ENCODE measurements at regions not wholly inside any gene's neighbourhood (a gene's known extent, or its start where the extent isn't known, plus 50 kb on each side); places are given as distances from the start of the nearest gene placed in this dataset.
"Not testable (repeated sequence)": the region's sequence is repeated elsewhere in the genome, so short reads cannot be mapped to it uniquely, and the experiment has no call there.

DNA sequence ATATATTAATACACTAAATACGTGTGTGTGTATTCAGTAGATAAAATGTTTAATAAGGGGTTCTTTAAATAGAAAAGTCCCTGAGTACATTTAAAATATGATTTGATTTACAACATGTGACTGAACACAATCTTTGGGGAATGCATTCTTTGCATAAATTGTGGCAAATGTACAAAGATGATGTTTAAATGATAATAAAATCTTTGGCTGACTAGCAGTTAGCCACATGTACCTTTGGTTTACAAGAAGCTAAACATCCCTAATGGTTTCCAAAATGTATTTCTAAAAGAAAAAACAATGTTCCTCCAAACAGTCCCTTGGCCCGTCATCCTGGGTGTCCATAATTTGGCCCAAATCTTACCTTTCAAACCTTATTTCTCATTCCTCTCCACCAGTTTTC lies 106.4 kb upstream of the MARK1 start:
- H3K4me3 ChIP-seq (ENCODE audit: low read length in 2 of 2) = no peak overlapping the region
- no peaks in the 10 kb centered on the region for H3K36me3 ChIP-seq (ENCODE audit: control insufficient read depth in 2 of 2, insufficient read depth in 2 of 2, low read length in 2 of 2)
- H3K4me1 ChIP-seq (ENCODE audit: control insufficient read depth in 2 of 2, insufficient read depth in 2 of 2, low read length in 2 of 2) = no peaks in the 10 kb centered on the region
- no peaks in the 10 kb centered on the region for H3K9me3 ChIP-seq (ENCODE audit: control insufficient read depth in 2 of 2, low read length in 2 of 2)
- H3K27me3 ChIP-seq (ENCODE audit: control insufficient read depth in 2 of 2, insufficient read depth in 2 of 2, low read length in 2 of 2) = no peaks in the 10 kb centered on the region
- no peak overlapping the region for H3K27ac ChIP-seq (ENCODE audit: low read depth in 2 of 2, low read length in 2 of 2)
- H3K9ac ChIP-seq (ENCODE audit: low read depth in 1 of 2, low read length in 2 of 2) = no peak overlapping the region

GRCh38 chr1:220420726-220421125 lies 107.2 kb upstream of the MARK1 start:
- Histone ChIP-seq H3K4me3 (ENCODE audit: low read length in 2 of 2) (no peak overlapping the region), H3K27ac (ENCODE audit: low read depth in 2 of 2, low read length in 2 of 2) (no peak overlapping the region), H3K36me3 (ENCODE audit: control insufficient read depth in 2 of 2, insufficient read depth in 2 of 2, low read length in 2 of 2) (no peaks in the 10 kb centered on the region), H3K4me1 (ENCODE audit: control insufficient read depth in 2 of 2, insufficient read depth in 2 of 2, low read length in 2 of 2) (no peaks in the 10 kb centered on the region), H3K27me3 (ENCODE audit: control insufficient read depth in 2 of 2, insufficient read depth in 2 of 2, low read length in 2 of 2) (no peaks in the 10 kb centered on the region), H3K9ac (ENCODE audit: low read depth in 1 of 2, low read length in 2 of 2) (no peak overlapping the region), H3K9me3 (ENCODE audit: control insufficient read depth in 2 of 2, low read length in 2 of 2) (no peaks in the 10 kb centered on the region)

- not testable (repeated sequence) for H3K9ac ChIP-seq (ENCODE audit: low read depth in 1 of 2, low read length in 2 of 2); H3K4me1 ChIP-seq (ENCODE audit: control insufficient read depth in 2 of 2, insufficient read depth in 2 of 2, low read length in 2 of 2); H3K27ac ChIP-seq (ENCODE audit: low read depth in 2 of 2, low read length in 2 of 2); H3K27me3 ChIP-seq (ENCODE audit: control insufficient read depth in 2 of 2, insufficient read depth in 2 of 2, low read length in 2 of 2); H3K36me3 ChIP-seq (ENCODE audit: control insufficient read depth in 2 of 2, insufficient read depth in 2 of 2, low read length in 2 of 2); H3K4me3 ChIP-seq (ENCODE audit: low read length in 2 of 2); H3K9me3 ChIP-seq (ENCODE audit: control insufficient read depth in 2 of 2, low read length in 2 of 2)
These were observed 115.6 kb upstream of the MARK1 start for GRCh38 chr1:220412382-220412781.

DNA sequence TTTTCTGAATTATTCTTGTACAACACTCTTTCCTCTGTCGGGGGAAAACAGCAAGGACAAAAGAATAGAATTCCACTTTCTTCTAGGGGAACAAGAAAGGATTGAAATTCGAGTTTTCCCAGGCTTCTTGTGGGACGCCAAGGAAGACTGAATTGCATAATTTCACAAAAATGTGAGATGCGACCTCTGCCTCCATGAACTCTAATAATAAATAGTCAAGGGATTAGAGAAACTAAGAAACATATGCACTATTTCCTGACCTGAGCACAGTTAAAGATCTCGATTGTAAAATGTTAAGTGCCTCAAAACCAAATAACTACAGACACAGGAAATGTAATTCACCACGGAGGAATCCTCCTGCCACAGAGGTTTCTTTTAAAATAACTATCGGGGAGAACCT lies 117.3 kb upstream of the MARK1 start:
- no peaks in the 10 kb centered on the region for H3K36me3 ChIP-seq (ENCODE audit: control insufficient read depth in 2 of 2, insufficient read depth in 2 of 2, low read length in 2 of 2)
- H3K4me1 ChIP-seq (ENCODE audit: control insufficient read depth in 2 of 2, insufficient read depth in 2 of 2, low read length in 2 of 2) = no peaks in the 10 kb centered on the region
- no peak overlapping the region for H3K9ac ChIP-seq (ENCODE audit: low read depth in 1 of 2, low read length in 2 of 2)
- no peak overlapping the region for H3K4me3 ChIP-seq (ENCODE audit: low read length in 2 of 2)
- H3K27me3 ChIP-seq (ENCODE audit: control insufficient read depth in 2 of 2, insufficient read depth in 2 of 2, low read length in 2 of 2) = no peaks in the 10 kb centered on the region
- H3K27ac ChIP-seq (ENCODE audit: low read depth in 2 of 2, low read length in 2 of 2) = no peak overlapping the region
- H3K9me3 ChIP-seq (ENCODE audit: control insufficient read depth in 2 of 2, low read length in 2 of 2) = no peaks in the 10 kb centered on the region

- H3K9ac ChIP-seq (ENCODE audit: low read depth in 1 of 2, low read length in 2 of 2) = no peak overlapping the region
- no peaks in the 10 kb centered on the region for H3K4me1 ChIP-seq (ENCODE audit: control insufficient read depth in 2 of 2, insufficient read depth in 2 of 2, low read length in 2 of 2)
- H3K4me3 ChIP-seq (ENCODE audit: low read length in 2 of 2) = no peak overlapping the region
- no peak overlapping the region for H3K27ac ChIP-seq (ENCODE audit: low read depth in 2 of 2, low read length in 2 of 2)
- H3K27me3 ChIP-seq (ENCODE audit: control insufficient read depth in 2 of 2, insufficient read depth in 2 of 2, low read length in 2 of 2) = no peaks in the 10 kb centered on the region
- H3K36me3 ChIP-seq (ENCODE audit: control insufficient read depth in 2 of 2, insufficient read depth in 2 of 2, low read length in 2 of 2) = no peaks in the 10 kb centered on the region
- no peaks in the 10 kb centered on the region for H3K9me3 ChIP-seq (ENCODE audit: control insufficient read depth in 2 of 2, low read length in 2 of 2)
These were observed 118.0 kb upstream of the MARK1 start for GRCh38 chr1:220409771-220410595.

DNA sequence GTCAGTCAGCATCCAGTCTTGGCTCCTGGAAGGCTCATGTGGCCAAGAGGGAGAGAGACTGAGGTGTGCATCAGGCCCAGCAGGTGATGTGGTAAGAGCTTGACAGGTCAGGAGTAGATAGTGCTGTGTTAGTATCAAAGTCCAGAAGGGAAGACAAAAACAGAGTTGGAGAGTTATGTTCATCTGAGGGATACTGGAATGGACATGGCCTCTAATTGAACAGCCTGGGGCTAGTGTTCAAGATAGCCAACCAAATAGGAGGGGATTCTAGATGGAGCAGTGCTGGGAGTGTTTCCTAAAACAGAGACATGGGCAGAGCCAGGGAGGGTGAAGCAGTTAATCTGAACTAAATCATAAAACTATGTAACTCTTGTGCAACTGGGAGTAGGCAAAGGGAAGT lies 120.7 kb upstream of the MARK1 start:
- H3K27ac ChIP-seq (ENCODE audit: low read depth in 2 of 2, low read length in 2 of 2) = no peak overlapping the region
- no peaks in the 10 kb centered on the region for H3K4me1 ChIP-seq (ENCODE audit: control insufficient read depth in 2 of 2, insufficient read depth in 2 of 2, low read length in 2 of 2)
- H3K27me3 ChIP-seq (ENCODE audit: control insufficient read depth in 2 of 2, insufficient read depth in 2 of 2, low read length in 2 of 2) = no peaks in the 10 kb centered on the region
- no peak overlapping the region for H3K4me3 ChIP-seq (ENCODE audit: low read length in 2 of 2)
- no peak overlapping the region for H3K9ac ChIP-seq (ENCODE audit: low read depth in 1 of 2, low read length in 2 of 2)
- no peaks in the 10 kb centered on the region for H3K36me3 ChIP-seq (ENCODE audit: control insufficient read depth in 2 of 2, insufficient read depth in 2 of 2, low read length in 2 of 2)
- H3K9me3 ChIP-seq (ENCODE audit: control insufficient read depth in 2 of 2, low read length in 2 of 2) = no peaks in the 10 kb centered on the region

DNA sequence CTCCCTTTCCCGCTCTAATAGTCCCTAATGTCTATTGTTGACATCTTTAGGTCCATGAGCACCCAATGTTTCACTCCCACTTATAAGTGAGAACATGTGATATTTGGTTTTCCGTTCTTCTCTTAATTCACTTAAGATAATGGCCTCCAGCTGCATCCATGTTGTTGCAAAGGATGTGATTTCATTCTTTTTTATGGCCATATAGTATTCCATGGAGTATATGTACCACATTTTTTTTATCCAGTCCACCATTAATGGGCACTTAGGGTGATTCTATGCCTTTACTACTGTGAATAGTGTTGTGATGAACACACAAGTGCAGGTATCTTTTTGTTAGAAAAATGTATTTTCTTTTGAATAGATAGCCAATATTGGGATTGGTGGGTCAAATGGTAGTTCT lies 126.0 kb upstream of the RAB3GAP2 start:
- no peaks in the 10 kb centered on the region for H3K9me3 ChIP-seq (ENCODE audit: control insufficient read depth in 2 of 2, low read length in 2 of 2)
- H3K4me3 ChIP-seq (ENCODE audit: low read length in 2 of 2) = no peak overlapping the region
- H3K4me1 ChIP-seq (ENCODE audit: control insufficient read depth in 2 of 2, insufficient read depth in 2 of 2, low read length in 2 of 2) = no peaks in the 10 kb centered on the region
- H3K27ac ChIP-seq (ENCODE audit: low read depth in 2 of 2, low read length in 2 of 2) = no peak overlapping the region
- no peaks in the 10 kb centered on the region for H3K27me3 ChIP-seq (ENCODE audit: control insufficient read depth in 2 of 2, insufficient read depth in 2 of 2, low read length in 2 of 2)
- H3K36me3 ChIP-seq (ENCODE audit: control insufficient read depth in 2 of 2, insufficient read depth in 2 of 2, low read length in 2 of 2) = no peaks in the 10 kb centered on the region
- no peak overlapping the region for H3K9ac ChIP-seq (ENCODE audit: low read depth in 1 of 2, low read length in 2 of 2)

GRCh38 chr1:220391491-220391890 lies 119.2 kb upstream of the RAB3GAP2 start:
- H3K9ac ChIP-seq (ENCODE audit: low read depth in 1 of 2, low read length in 2 of 2) = no peak overlapping the region
- no peak overlapping the region for H3K27ac ChIP-seq (ENCODE audit: low read depth in 2 of 2, low read length in 2 of 2)
- no peaks in the 10 kb centered on the region for H3K9me3 ChIP-seq (ENCODE audit: control insufficient read depth in 2 of 2, low read length in 2 of 2)
- no peaks in the 10 kb centered on the region for H3K27me3 ChIP-seq (ENCODE audit: control insufficient read depth in 2 of 2, insufficient read depth in 2 of 2, low read length in 2 of 2)
- no peaks in the 10 kb centered on the region for H3K4me1 ChIP-seq (ENCODE audit: control insufficient read depth in 2 of 2, insufficient read depth in 2 of 2, low read length in 2 of 2)
- H3K36me3 ChIP-seq (ENCODE audit: control insufficient read depth in 2 of 2, insufficient read depth in 2 of 2, low read length in 2 of 2) = no peaks in the 10 kb centered on the region
- H3K4me3 ChIP-seq (ENCODE audit: low read length in 2 of 2) = no peak overlapping the region

DNA sequence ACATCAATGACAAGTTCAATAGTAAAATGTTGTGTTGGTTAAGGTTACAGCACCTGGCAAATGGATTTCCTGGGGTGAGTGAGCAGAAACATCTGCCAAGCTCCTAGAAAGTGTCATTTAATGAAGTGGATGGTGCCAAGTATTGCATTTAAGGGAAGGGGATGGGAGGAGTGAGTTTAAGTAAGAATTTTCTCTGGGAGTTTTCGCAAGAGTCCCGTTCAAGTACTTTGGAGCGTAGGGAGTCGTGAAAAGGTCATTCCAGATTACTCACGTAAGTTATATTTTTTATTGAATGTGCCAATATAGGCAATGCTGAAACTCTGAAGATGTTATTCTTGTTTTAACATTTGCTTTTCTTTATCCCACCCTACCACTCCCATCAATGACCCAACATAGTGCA lies 117.4 kb upstream of the RAB3GAP2 start:
- no peaks in the 10 kb centered on the region for H3K9me3 ChIP-seq (ENCODE audit: control insufficient read depth in 2 of 2, low read length in 2 of 2)
- H3K9ac ChIP-seq (ENCODE audit: low read depth in 1 of 2, low read length in 2 of 2) = no peak overlapping the region
- no peak overlapping the region for H3K4me3 ChIP-seq (ENCODE audit: low read length in 2 of 2)
- H3K4me1 ChIP-seq (ENCODE audit: control insufficient read depth in 2 of 2, insufficient read depth in 2 of 2, low read length in 2 of 2) = no peaks in the 10 kb centered on the region
- H3K36me3 ChIP-seq (ENCODE audit: control insufficient read depth in 2 of 2, insufficient read depth in 2 of 2, low read length in 2 of 2) = no peaks in the 10 kb centered on the region
- no peaks in the 10 kb centered on the region for H3K27me3 ChIP-seq (ENCODE audit: control insufficient read depth in 2 of 2, insufficient read depth in 2 of 2, low read length in 2 of 2)
- no peak overlapping the region for H3K27ac ChIP-seq (ENCODE audit: low read depth in 2 of 2, low read length in 2 of 2)

- no peaks in the 10 kb centered on the region for H3K36me3 ChIP-seq (ENCODE audit: control insufficient read depth in 2 of 2, insufficient read depth in 2 of 2, low read length in 2 of 2)
- H3K9me3 ChIP-seq (ENCODE audit: control insufficient read depth in 2 of 2, low read length in 2 of 2) = no peaks in the 10 kb centered on the region
- H3K9ac ChIP-seq (ENCODE audit: low read depth in 1 of 2, low read length in 2 of 2) = no peak overlapping the region
- no peak overlapping the region for H3K4me3 ChIP-seq (ENCODE audit: low read length in 2 of 2)
- no peaks in the 10 kb centered on the region for H3K4me1 ChIP-seq (ENCODE audit: control insufficient read depth in 2 of 2, insufficient read depth in 2 of 2, low read length in 2 of 2)
- H3K27me3 ChIP-seq (ENCODE audit: control insufficient read depth in 2 of 2, insufficient read depth in 2 of 2, low read length in 2 of 2) = no peaks in the 10 kb centered on the region
- H3K27ac ChIP-seq (ENCODE audit: low read depth in 2 of 2, low read length in 2 of 2) = no peak overlapping the region
These were observed 114.4 kb upstream of the RAB3GAP2 start for GRCh38 chr1:220386494-220387195.
